Calu3 (cell line): ENCODE measurements at regions not wholly inside any gene's neighbourhood (a gene's known extent, or its start where the extent isn't known, plus 50 kb on each side); places are given as distances from the start of the nearest gene placed in this dataset.

Experiments used
- BruUV-seq: library from RNA; stranded (reverse); fragments of 400-500 nt; replicated peaks from 2 replicates; lab custom pipeline; 2021; lab: Mats Ljungman, UMichigan
- CTCF ChIA-PET: fragments of 300-600 bp; sonication (Branson Sonifier 250); formaldehyde crosslinking; loops from one replicate; lab custom pipeline; 2022; ENCODE audit warnings: antibody characterized with exemption; lab: Charles Lee
- DNase-seq: peaks from one replicate; pipeline ENCODE4 v3.0.0; 2022
- H3K27ac Mint-ChIP-seq: one replicate; pipeline ENCODE4 v1.8.0; 2022; ENCODE audit warnings: mixed read lengths; ENCODE audit not compliant: unreplicated experiment
- H3K27me3 Mint-ChIP-seq: one replicate; pipeline ENCODE4 v1.8.0; 2022; ENCODE audit warnings: mixed read lengths; ENCODE audit not compliant: unreplicated experiment
- H3K36me3 Mint-ChIP-seq: one replicate; pipeline ENCODE4 v1.8.0; 2022; ENCODE audit warnings: mild to moderate bottlenecking, moderate library complexity, mixed read lengths; ENCODE audit not compliant: insufficient read depth, unreplicated experiment
- H3K4me1 Mint-ChIP-seq: one replicate; pipeline ENCODE4 v1.8.0; 2022; ENCODE audit warnings: mild to moderate bottlenecking, low read depth, mixed read lengths; ENCODE audit not compliant: unreplicated experiment
- H3K4me3 Mint-ChIP-seq: one replicate; pipeline ENCODE4 v1.8.0; 2022; ENCODE audit warnings: mild to moderate bottlenecking, low read depth, moderate library complexity, mixed read lengths; ENCODE audit not compliant: unreplicated experiment
- H3K9me3 Mint-ChIP-seq: one replicate; pipeline ENCODE4 v1.8.0; 2022; ENCODE audit warnings: low read depth, mixed read lengths; ENCODE audit not compliant: unreplicated experiment
- intact Hi-C: fragments of 100-400 bp; cut with micrococcal nuclease; formaldehyde crosslinking; loops from one replicate; pipeline ENCODE4 v1.10.0; 2022; ENCODE audit not compliant: unreplicated experiment
- TF ChIP-seq, protein P1 (sequence below): fragments of 200-600 bp; IDR thresholded peaks from one replicate; pipeline ENCODE4 v1.8.0; 2022; ENCODE audit warnings: antibody characterized with exemption; ENCODE audit not compliant: unreplicated experiment

DNA sequence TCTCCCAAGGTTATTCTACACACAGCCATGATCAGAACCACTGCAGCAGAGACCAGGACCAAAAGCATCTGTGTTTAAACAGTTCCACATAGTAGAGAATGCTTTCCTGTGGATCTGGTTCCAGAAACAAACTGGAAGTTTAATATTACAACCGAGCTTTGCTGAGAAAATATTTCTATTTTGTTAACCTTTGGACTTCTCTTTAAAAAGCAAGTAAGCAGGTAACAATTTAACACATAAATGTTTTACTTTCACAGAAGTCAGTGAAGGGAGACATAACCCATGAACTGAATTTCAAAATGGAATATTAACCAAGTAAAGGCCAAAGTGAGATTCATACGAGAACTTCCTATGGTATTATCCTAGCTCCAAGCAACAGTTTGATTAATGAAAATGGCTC lies 98.6 kb upstream of the PHYHIPL start:
- no peak for DNase-seq
- Mint-ChIP-seq H3K36me3 (no peaks in the 10 kb centered on the region), H3K27me3 (peaks cover 27% of the 10 kb centered on the region), H3K9me3 (no peaks in the 10 kb centered on the region), H3K4me1 (peaks cover 26% of the 10 kb centered on the region), H3K27ac (no peak overlapping the region), H3K4me3 (no peak overlapping the region)
- no TSS peak for BruUV-seq
- CTCF ChIA-PET, result no interaction called here
- intact Hi-C loops, result loop anchor here (2.0 to 5.0 kb wide), 3 partner anchors 31 to 126 kb away; no protein-coding TSS in a partner anchor
- TF ChIP-seq, protein P1, sequence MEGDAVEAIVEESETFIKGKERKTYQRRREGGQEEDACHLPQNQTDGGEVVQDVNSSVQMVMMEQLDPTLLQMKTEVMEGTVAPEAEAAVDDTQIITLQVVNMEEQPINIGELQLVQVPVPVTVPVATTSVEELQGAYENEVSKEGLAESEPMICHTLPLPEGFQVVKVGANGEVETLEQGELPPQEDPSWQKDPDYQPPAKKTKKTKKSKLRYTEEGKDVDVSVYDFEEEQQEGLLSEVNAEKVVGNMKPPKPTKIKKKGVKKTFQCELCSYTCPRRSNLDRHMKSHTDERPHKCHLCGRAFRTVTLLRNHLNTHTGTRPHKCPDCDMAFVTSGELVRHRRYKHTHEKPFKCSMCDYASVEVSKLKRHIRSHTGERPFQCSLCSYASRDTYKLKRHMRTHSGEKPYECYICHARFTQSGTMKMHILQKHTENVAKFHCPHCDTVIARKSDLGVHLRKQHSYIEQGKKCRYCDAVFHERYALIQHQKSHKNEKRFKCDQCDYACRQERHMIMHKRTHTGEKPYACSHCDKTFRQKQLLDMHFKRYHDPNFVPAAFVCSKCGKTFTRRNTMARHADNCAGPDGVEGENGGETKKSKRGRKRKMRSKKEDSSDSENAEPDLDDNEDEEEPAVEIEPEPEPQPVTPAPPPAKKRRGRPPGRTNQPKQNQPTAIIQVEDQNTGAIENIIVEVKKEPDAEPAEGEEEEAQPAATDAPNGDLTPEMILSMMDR, result no peak

DNA sequence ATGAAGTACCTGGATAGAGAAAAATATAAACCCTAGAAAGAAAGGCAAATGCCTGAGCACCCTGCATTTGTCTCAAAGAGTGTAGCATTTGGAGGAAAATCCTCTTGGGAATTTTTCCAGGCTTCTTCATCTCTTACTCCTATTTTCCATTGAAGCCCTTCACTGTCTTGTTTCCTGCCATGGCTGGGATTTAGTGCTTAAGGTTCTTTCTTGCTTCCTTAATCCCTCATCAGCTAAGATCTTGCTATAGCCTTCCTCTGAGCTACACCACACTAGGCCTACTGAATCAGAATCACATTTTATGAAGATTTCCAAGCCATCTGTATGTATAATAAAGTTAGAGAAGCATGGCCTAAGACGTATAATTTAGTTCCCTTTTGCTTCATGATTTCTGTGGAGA lies 97.5 kb upstream of the PHYHIPL start:
- H3K27me3 Mint-ChIP-seq, result peaks cover 38% of the 10 kb centered on the region
- no TSS peak for BruUV-seq
- intact Hi-C loops, result loop anchor here (2.0 to 5.0 kb wide), 3 partner anchors 30 to 127 kb away; no protein-coding TSS in a partner anchor
- CTCF ChIA-PET, result interaction anchor here (0.6 to 1.2 kb wide), 2 partner anchors 22 to 93 kb away, joined by 3 to 4 read pairs; no protein-coding TSS in a partner anchor
- no peak overlapping the region for H3K27ac Mint-ChIP-seq
- no peaks in the 10 kb centered on the region for H3K36me3 Mint-ChIP-seq
- H3K4me1 Mint-ChIP-seq, result peaks cover 26% of the 10 kb centered on the region
- no peak overlapping the region for H3K4me3 Mint-ChIP-seq
- H3K9me3 Mint-ChIP-seq, result no peaks in the 10 kb centered on the region
- TF ChIP-seq, protein P1, result no peak
- DNase-seq, result no peak

DNA sequence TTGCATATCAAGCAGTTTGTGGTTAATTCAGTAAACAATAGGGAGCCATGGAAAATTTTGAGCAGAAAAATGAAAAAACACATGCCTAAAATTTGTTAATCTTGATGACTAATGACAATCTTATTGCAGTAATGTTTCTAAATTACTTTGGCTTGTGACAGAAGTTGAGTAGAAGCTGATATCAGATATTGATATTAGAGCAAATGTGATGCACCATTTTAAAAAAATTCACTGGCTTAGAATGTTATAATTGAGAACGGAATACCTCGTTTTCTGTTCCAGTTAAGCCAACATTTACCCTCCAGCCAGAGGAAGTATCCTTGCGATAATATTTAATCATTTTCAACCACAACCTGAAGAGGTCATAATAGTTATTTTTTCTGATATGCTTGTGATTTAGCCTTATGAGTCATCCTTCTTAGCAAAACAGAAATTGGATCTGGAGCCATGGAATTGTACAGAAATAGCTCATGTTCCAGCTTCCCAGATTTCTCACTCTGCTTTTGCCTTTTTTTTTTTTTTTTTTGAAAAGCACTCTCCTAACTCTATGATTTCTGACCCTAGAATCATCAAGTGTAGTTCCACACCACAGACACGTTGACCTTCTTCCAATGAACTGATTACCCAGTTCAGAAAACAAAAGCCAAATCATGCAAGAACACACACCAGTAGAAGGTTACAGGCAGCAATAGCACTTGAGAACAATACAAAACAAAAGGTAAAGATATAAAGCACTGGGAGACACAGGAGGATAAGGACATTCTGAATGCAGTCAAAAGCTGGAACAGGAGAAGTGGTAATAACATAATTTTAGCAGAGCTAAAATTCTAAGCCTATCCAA lies 96.8 kb upstream of the PHYHIPL start:
- H3K36me3 Mint-ChIP-seq, result no peaks in the 10 kb centered on the region
- H3K4me3 Mint-ChIP-seq, result no peak overlapping the region
- H3K4me1 Mint-ChIP-seq, result peaks cover 26% of the 10 kb centered on the region
- H3K27me3 Mint-ChIP-seq, result peaks cover 43% of the 10 kb centered on the region
- intact Hi-C loops, result loop anchor here (2.0 to 5.0 kb wide), 3 partner anchors 29 to 127 kb away; no protein-coding TSS in a partner anchor
- no TSS peak for BruUV-seq
- H3K9me3 Mint-ChIP-seq, result no peaks in the 10 kb centered on the region
- no peak for DNase-seq
- TF ChIP-seq, protein P1, result no peak
- CTCF ChIA-PET, result interaction anchor here (0.6 to 1.2 kb wide), 2 partner anchors 23 to 94 kb away, joined by 3 to 4 read pairs; no protein-coding TSS in a partner anchor
- no peak overlapping the region for H3K27ac Mint-ChIP-seq

DNA sequence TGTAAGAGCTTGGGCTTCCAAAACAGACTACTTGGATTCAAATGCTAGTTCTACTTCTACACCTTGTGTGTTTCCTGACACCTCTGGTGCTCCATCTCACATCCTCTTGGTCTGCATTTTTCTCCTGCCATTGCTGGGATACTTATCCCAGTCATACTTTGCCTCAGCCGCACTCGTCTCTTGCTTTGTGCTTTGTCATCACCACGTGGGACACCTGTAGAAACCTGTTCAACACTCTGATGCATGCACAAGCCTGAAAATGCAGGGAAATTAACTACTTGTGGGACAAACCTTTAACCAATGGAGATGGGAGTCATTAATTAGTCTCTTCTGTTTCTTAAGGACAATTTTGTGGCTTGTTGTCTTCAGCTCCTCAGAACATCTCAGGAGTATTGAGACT lies 94.2 kb upstream of the PHYHIPL start:
- intact Hi-C loops, result no loop called here
- no peak overlapping the region for H3K27ac Mint-ChIP-seq
- no TSS peak for BruUV-seq
- peaks cover 26% of the 10 kb centered on the region for H3K4me1 Mint-ChIP-seq
- CTCF ChIA-PET, result interaction anchor here (1.1 kb wide), 1 partner anchor 130 kb away, joined by 4 read pairs; no protein-coding TSS in a partner anchor
- TF ChIP-seq, protein P1, result no peak
- no peaks in the 10 kb centered on the region for H3K9me3 Mint-ChIP-seq
- no peak overlapping the region for H3K4me3 Mint-ChIP-seq
- no peak for DNase-seq
- H3K27me3 Mint-ChIP-seq, result peaks cover 63% of the 10 kb centered on the region
- H3K36me3 Mint-ChIP-seq, result no peaks in the 10 kb centered on the region
